Endothelial cell of hepatic sinusoid (primary cell): ENCODE measurements at regions not wholly inside any gene's neighbourhood (a gene's known extent, or its start where the extent isn't known, plus 50 kb on each side); places are given as distances from the start of the nearest gene placed in this dataset.

Source experiments
- in situ Hi-C: cut with HindIII; loops from 2 replicates; pipeline ENCODE4 v1.10.0; 2017; ENCODE audit warnings: low sequenced_read_pairs

- in situ Hi-C loops = no loop called here
Observed at GRCh38 chr3:124395162-124395561, 335.1 kb upstream of the UMPS start.

DNA sequence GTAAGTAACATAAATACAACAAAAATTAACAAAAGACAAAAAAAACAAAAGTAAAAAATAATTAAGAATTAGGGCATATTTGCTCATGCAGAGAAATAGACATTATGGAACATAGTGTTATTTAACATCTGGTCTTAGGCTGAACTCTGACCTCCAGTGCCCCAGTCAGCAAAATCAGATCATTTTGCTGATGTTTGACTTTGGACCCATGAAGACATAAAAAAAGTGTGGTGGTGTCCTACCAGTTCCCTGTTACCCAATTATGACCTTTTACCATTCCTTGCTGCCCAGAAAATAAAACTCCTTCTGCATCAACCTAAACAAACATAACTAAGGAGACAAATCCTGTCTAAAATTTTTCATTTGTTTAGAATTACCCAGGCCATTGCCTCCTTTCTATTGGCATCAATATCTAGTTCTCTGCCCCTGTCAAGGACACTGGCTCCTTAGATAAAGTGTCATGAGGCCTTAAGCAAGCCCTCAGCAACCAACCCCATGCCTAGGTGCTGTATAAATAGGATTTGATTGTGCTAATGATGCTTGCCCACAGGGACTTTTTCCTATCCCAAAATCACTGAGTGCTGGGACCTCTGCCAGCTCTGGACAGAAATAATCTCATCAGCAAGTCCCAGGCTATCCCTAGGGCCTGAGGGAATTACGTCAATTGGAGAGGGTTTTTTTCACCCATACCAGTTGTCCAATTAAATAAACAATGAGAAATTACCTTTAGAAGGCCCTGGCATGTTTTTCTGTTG is 334.5 kb upstream of the UMPS start:
- in situ Hi-C loops = no loop called here

GRCh38 chr3:124396339-124396950 is 333.8 kb upstream of the UMPS start:
- in situ Hi-C loops = no loop called here

GRCh38 chr3:124397088-124397487 is 333.2 kb upstream of the UMPS start:
- in situ Hi-C loops = no loop called here

- in situ Hi-C loops = no loop called here
Observed at GRCh38 chr3:124398594-124398993, 331.7 kb upstream of the UMPS start.

- in situ Hi-C loops = no loop called here
Observed at GRCh38 chr3:124401843-124402242, 328.4 kb upstream of the UMPS start.

DNA sequence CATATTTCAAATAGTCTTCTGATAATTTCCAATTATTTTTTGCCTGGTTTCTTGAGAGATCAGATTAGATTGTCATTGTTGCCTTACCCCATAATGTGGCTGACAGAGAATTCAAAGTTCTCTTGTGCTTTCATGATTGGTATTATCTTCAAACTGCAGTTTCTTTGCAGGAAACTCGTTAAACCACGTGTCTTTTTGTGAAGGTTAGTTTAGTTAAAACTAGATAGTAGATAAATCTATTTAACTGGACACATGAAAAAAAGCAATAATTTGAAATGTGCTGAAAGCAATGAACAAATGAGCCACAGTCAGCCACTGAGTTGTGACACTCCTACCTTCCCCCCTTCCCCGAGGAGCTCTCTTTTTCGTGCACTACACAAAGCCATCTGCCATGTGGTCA is 327.5 kb upstream of the UMPS start:
- in situ Hi-C loops = no loop called here

DNA sequence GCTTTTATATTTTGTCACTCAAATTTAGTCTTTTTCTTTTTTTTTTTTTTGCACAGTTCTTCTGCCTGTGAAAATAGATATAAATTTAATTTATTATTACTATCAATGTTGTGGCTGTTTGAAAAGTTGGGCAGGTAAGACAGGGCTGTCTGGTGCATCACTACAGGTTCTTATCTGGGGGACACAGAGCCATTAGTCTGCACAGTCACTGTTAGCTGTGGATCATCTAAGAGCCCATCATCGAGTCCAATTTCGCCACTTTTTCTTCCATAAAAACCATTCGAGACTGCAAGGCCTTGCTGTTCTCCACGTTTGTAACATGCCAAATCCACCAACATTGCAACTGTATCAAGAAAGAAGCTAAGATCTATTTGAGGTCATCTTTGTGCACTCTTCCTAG is 325.6 kb upstream of the UMPS start:
- in situ Hi-C loops = no loop called here

DNA sequence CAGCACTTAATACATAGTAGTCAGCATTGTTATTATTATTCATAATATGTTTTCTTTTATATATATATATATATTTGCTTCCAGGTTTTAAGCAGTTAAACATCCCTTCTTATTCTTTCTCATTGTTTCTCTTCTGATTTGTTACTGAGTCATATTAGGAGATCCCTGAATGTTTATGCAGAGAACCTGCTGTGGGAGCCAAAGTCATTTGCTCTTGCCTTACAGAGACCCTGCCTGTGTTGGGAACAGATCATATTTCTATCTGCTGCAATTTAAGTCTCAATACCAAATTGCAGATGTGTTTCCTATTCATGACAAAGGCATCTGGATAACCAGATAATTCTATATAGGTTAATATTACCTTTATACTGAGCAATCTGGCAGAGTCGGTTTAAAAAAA is 323.0 kb upstream of the UMPS start:
- in situ Hi-C loops = no loop called here

DNA sequence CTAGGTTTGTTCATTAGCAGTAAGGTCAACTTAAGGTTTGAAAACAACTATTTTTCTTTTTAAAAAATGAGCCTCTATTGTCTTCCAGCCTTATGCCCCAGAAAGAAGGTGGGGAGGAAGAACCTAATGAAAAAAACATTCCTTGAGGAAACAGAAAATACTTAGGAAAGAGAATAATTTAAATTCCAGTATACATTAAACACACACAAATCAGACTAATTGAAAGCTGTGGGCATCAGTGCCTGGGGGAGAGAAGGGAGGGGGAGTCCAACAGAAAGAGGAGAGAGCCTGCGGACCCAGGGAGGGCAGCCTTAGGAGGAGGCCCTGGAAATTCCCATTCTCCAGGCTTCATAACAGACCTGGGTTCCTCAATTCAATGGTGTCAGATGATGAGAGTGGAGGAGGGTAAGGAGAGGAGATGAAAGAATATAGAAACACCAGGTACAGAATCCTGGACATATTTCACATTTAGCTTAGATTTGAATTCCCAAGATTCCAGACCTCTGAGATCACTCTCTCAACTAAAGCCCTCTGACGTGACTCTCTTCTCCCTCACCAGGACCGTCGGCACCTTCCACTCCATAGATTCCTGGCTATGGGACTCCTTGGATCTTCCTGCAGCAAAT is 320.5 kb upstream of the UMPS start:
- in situ Hi-C loops = no loop called here

- in situ Hi-C loops = no loop called here
Observed at GRCh38 chr3:124410471-124410870, 319.8 kb upstream of the UMPS start.

GRCh38 chr3:124411728-124412127 is 318.5 kb upstream of the UMPS start:
- in situ Hi-C loops = no loop called here

GRCh38 chr3:124412644-124413043 is 317.6 kb upstream of the UMPS start:
- in situ Hi-C loops = no loop called here

GRCh38 chr3:124413393-124413792 is 316.9 kb upstream of the UMPS start:
- in situ Hi-C loops = no loop called here

DNA sequence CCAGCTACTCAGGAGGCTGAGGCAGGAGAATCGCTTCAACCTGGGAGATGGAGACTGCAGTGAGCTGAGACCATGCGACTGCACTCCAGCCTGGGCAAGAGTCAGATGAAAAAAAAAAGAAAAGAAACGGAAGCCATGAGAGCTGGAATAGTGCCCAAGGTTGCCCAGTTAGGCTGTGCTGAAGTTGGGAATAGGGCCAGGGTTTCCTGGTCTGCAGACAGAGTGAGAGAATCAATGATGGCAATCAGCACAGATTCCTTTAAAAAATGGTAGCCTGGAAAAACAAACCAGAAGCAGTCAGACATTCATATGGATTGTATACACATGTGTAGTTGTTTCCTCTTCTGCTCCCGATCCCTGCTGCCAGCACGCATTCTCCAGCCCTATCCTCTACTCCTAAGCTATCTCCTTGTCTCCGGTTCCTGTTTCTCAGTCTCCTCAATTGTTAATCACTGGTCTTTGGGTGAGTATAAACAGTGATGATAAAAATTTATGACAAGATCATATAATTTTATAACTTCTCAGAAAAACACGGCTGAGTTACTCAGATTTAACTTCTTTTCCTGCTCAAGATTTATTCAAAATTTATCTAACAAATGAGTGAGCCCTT is 316.2 kb upstream of the UMPS start:
- in situ Hi-C loops = no loop called here

DNA sequence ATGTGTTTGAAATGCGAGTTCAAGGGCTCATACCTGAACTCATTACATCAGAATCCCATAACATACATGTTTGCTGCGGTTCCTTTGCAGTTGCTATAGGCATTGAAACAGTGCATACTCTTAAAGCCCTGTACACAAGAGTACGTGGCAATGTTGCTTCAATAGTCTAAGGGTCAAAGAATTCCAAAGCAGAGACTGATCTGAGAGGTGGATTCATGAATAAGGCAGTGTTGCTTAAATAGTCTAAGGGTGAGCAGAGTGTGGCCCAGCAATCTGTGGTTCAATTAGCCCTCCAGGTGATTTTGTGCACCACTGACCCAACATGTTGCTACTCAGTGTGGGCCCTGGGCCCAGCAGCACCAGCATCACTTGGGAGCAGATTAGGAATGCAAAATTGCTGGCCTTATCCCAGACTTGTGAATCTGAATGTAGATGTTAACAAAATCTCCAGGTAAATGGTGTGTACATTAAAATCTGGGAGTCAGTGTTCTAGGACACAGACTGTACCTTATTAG is 314.7 kb upstream of the UMPS start:
- in situ Hi-C loops = no loop called here

GRCh38 chr3:124419303-124419702 is 310.9 kb upstream of the UMPS start:
- in situ Hi-C loops = no loop called here

DNA sequence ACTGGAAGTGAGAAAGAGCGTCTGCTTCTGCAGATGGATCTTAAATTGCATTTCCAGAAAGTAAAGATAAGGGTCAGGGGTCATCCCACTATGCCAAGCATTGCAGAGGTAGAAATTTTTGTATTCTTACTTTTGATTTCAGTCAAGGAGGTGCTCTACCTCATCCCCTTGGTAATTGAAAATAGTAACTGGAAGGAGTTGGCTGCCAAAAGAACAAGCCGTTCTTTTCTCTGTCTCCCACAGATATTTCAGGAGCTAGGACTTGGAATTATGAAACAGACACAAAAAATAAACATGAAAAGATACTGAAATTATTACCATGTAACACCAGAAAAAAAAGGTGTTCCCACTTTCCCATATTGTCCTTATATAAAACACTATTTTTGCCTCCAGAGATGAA is 309.9 kb upstream of the UMPS start:
- in situ Hi-C loops = no loop called here

DNA sequence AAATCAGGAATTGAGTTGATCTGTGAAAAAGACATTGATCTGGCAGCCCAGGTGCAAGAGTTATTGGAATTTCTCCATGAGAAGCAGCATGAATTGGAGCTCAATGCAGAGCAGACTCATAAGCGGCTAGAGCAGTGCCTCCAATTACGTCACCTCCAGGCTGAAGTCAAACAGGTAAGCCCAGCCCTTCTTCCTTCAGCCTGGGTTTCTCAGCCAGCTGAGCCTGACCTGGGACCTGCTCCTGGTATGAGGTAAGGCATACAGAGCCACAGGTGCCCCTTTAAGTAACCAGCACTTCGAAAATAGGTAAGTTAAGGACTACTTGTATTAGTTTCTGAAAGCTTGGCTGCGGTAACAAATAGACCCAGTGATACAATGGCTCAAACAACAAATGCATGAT is 307.4 kb upstream of the UMPS start:
- in situ Hi-C loops = no loop called here

- in situ Hi-C loops = no loop called here
Observed at GRCh38 chr3:124424396-124424795, 305.9 kb upstream of the UMPS start.

DNA sequence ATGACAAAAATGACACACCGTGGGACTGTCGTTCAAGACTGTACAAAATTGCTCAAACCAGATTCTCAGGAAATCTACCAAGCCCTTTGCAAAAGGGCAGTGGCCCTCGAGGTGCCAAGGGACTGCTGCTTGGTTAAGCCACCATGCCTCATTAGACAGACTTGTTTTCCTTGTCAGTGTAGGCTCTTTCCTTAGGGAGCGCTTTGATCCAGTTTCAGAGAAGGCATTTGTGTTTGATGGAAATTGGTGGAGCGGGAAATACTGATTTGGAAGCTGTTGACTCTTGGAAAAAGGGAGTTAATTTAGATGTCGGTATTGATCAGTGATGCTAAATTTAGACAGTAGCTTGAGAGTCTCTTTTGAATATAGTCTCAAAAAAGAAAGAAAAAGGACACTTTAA is 304.3 kb upstream of the UMPS start:
- in situ Hi-C loops = loop anchor here (5.0 kb wide), 1 partner anchor 41 kb away; no protein-coding TSS in a partner anchor
